ENCODE measurements at regions not wholly inside any gene's neighbourhood (a gene's known extent, or its start where the extent isn't known, plus 50 kb on each side); places are given as distances from the start of the nearest gene placed in this dataset.

GRCh38 chr7:17027789-17028152, 146.0 kb upstream of the AGR3 start (continued):
- no peak for TF ChIP-seq POLR2A (IDR thresholded peaks at IDR 0.05; ENCODE audit: borderline replicate concordance, extremely low read depth, insufficient read depth, insufficient read length)
- no peak for TF ChIP-seq ZFX (IDR thresholded peaks at IDR 0.05)

- ChIA-PET POLR2A (no interaction called here), RAD21 (ENCODE audit: low non-redundant PET in 1 of 2, low total read pairs in 2 of 2, uncharacterized antibody in 2 of 2, unreplicated experiment in 2 of 2) (no interaction called here), CTCF (no interaction called here)
- ATAC-seq (no peak), DNase-seq (ENCODE audit: low read depth, low spot score) (no peak)
- no peaks in the 10 kb centered on the region for H3K9me2 ChIP-seq (ENCODE audit: insufficient read depth)
- H3K4me2 ChIP-seq (ENCODE audit: low read length) = no peak overlapping the region
- H3K4me1 ChIP-seq (ENCODE audit: control insufficient read depth in 1 of 2, insufficient read depth in 2 of 2, low read length in 2 of 2) = no peaks in the 10 kb centered on the region
- H3K36me3 ChIP-seq (ENCODE audit: control insufficient read depth in 1 of 2, insufficient read depth in 2 of 2, low read length in 2 of 2) = no peaks in the 10 kb centered on the region
- no peaks in the 10 kb centered on the region for H3K27me3 ChIP-seq (ENCODE audit: insufficient read depth, low read length)
- H3K27ac ChIP-seq (ENCODE audit: low read depth, low read length) = no peak overlapping the region
- H3K9ac ChIP-seq (ENCODE audit: low read length) = no peak overlapping the region
- no peaks in the 10 kb centered on the region for H4K20me1 ChIP-seq (ENCODE audit: insufficient read depth)
- H3K79me2 ChIP-seq (ENCODE audit: insufficient read depth, low read length) = no peaks in the 10 kb centered on the region
- TF ChIP-seq CTCF (IDR thresholded peaks at IDR 0.05 in 2 of 3, conservative IDR thresholded peaks at IDR 0.05 in 1 of 3; ENCODE audit: borderline replicate concordance in 1 of 3, insufficient read depth in 1 of 3, low read depth in 2 of 3, low read length in 2 of 3) (no peak), TCF7L2 (IDR thresholded peaks at IDR 0.05; ENCODE audit: borderline replicate concordance, extremely low read depth, insufficient read depth, insufficient read length) (no peak), POLR2A (IDR thresholded peaks at IDR 0.05; ENCODE audit: borderline replicate concordance, extremely low read depth, insufficient read depth, insufficient read length) (no peak), JUND (IDR thresholded peaks at IDR 0.05) (no peak)
- H3K4me3 ChIP-seq (replicated peaks in 1 of 2; ENCODE audit: low read depth in 1 of 2, low read length in 2 of 2) = no peak overlapping the region
- no peaks in the 10 kb centered on the region for H3K9me3 ChIP-seq (ENCODE audit: control insufficient read depth in 1 of 2, insufficient read depth in 1 of 2, low read depth in 1 of 2, low read length in 2 of 2)
- no peak overlapping the region for H2AFZ ChIP-seq (ENCODE audit: low read depth, low read length, poor library complexity, severe bottlenecking)
- intact Hi-C loops (cut with micrococcal nuclease) = no loop called here
- BruUV-seq (replicated peaks) = no TSS peak
Observed at GRCh38 chr7:17029150-17029549, 147.4 kb upstream of the AGR3 start.

GRCh38 chr7:17030559-17030958, 148.8 kb upstream of the AGR3 start:
- CTCF ChIA-PET = no interaction called here
- intact Hi-C loops (cut with micrococcal nuclease) = no loop called here

More at GRCh38 chr7:17030559-17030958, 148.8 kb upstream of the AGR3 start:
- H3K4me3 ChIP-seq (replicated peaks in 1 of 2; ENCODE audit: low read depth in 1 of 2, low read length in 2 of 2) = no peak overlapping the region
- no peak overlapping the region for H3K27ac ChIP-seq (ENCODE audit: low read depth, low read length)
- no peaks in the 10 kb centered on the region for H3K9me3 ChIP-seq (ENCODE audit: control insufficient read depth in 1 of 2, insufficient read depth in 1 of 2, low read depth in 1 of 2, low read length in 2 of 2)
- POLR2A ChIA-PET = no interaction called here
- H3K79me2 ChIP-seq (ENCODE audit: insufficient read depth, low read length) = no peaks in the 10 kb centered on the region
- no peaks in the 10 kb centered on the region for H3K27me3 ChIP-seq (ENCODE audit: insufficient read depth, low read length)
- BruUV-seq (replicated peaks) = no TSS peak
- H3K4me1 ChIP-seq (ENCODE audit: control insufficient read depth in 1 of 2, insufficient read depth in 2 of 2, low read length in 2 of 2) = no peaks in the 10 kb centered on the region
- TF ChIP-seq SRF (IDR thresholded peaks at IDR 0.05; ENCODE audit: low read depth) (no peak), RAD21 (IDR thresholded peaks at IDR 0.05; ENCODE audit: low read depth) (no peak), EGR1 (IDR thresholded peaks at IDR 0.05; ENCODE audit: low read depth) (no peak), EZH2phosphoT487 (IDR thresholded peaks at IDR 0.05; ENCODE audit: borderline replicate concordance) (no peak), ZBTB33 (IDR thresholded peaks at IDR 0.05; ENCODE audit: extremely low read depth, insufficient replicate concordance, low read length) (no peak), CBX3 (IDR thresholded peaks at IDR 0.05; ENCODE audit: low read depth) (no peak), POLR2A (IDR thresholded peaks at IDR 0.05; ENCODE audit: borderline replicate concordance, extremely low read depth, insufficient read depth, insufficient read length) (no peak), ELF1 (IDR thresholded peaks at IDR 0.05; ENCODE audit: borderline replicate concordance, low read depth) (no peak)
- H4K20me1 ChIP-seq (ENCODE audit: insufficient read depth) = no peaks in the 10 kb centered on the region
- ATAC-seq = no peak
- H2AFZ ChIP-seq (ENCODE audit: low read depth, low read length, poor library complexity, severe bottlenecking) = no peak overlapping the region
- no peak overlapping the region for H3K9ac ChIP-seq (ENCODE audit: low read length)
- RAD21 ChIA-PET (ENCODE audit: low non-redundant PET in 1 of 2, low total read pairs in 2 of 2, uncharacterized antibody in 2 of 2, unreplicated experiment in 2 of 2) = no interaction called here
- no peaks in the 10 kb centered on the region for H3K36me3 ChIP-seq (ENCODE audit: control insufficient read depth in 1 of 2, insufficient read depth in 2 of 2, low read length in 2 of 2)
- no peak for DNase-seq (ENCODE audit: low read depth, low spot score)
- no peak overlapping the region for H3K4me2 ChIP-seq (ENCODE audit: low read length)
- no peaks in the 10 kb centered on the region for H3K9me2 ChIP-seq (ENCODE audit: insufficient read depth)

All from HCT116 (cell line).